ENCODE measurements at regions not wholly inside any gene's neighbourhood (a gene's known extent, or its start where the extent isn't known, plus 50 kb on each side); places are given as distances from the start of the nearest gene placed in this dataset.

GRCh38 chr3:72242326-72242725 is 457.4 kb upstream of the PROK2 start:
- no peaks in the 10 kb centered on the region for H3K9me3 Mint-ChIP-seq
- no peak overlapping the region for H3K4me3 Mint-ChIP-seq
- no peak for ATAC-seq
- no peaks in the 10 kb centered on the region for H3K36me3 Mint-ChIP-seq
- DNase-seq (ENCODE audit: low spot score in 2 of 2): no peak
- no peak overlapping the region for H3K27ac Mint-ChIP-seq
- H3K4me1 Mint-ChIP-seq: peaks cover 2% of the 10 kb centered on the region

DNA sequence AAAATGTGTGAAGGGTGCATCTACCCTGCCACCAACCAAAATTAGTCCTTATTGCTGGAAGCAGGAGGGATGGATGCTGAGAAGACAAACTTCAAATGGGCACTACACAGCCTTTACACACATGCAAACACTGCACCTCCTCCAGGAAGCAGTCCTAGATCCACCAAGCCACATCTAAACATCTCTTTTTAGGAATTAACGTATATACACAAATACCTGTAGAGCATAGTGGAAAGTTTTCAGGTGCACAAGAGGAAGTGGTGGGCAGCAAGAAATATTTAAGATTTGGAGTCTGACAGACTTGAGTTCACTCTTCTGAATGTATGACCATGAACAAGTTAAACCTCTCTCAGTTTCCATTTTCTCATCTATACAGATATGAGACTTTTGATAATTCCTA is 456.6 kb upstream of the PROK2 start:
- Mint-ChIP-seq H3K4me3 (no peak overlapping the region), H3K9me3 (no peaks in the 10 kb centered on the region), H3K36me3 (no peaks in the 10 kb centered on the region), H3K27ac (no peak overlapping the region), H3K4me1 (no peaks in the 10 kb centered on the region)
- no peak for ATAC-seq
- no peak for DNase-seq (ENCODE audit: low spot score in 2 of 2)

GRCh38 chr3:72240531-72240930 is 455.6 kb upstream of the PROK2 start:
- Mint-ChIP-seq H3K4me3 (no peak overlapping the region), H3K36me3 (no peaks in the 10 kb centered on the region), H3K4me1 (no peaks in the 10 kb centered on the region), H3K27ac (no peak overlapping the region), H3K9me3 (no peaks in the 10 kb centered on the region)
- DNase-seq (ENCODE audit: low spot score in 2 of 2) (no peak), ATAC-seq (no peak)

- no peak for DNase-seq (ENCODE audit: low spot score in 2 of 2)
- Mint-ChIP-seq H3K27ac (no peak overlapping the region), H3K4me3 (no peak overlapping the region), H3K4me1 (no peaks in the 10 kb centered on the region), H3K36me3 (no peaks in the 10 kb centered on the region), H3K9me3 (no peaks in the 10 kb centered on the region)
- no peak for ATAC-seq
Observed at GRCh38 chr3:72238801-72239200, 453.9 kb upstream of the PROK2 start.

GRCh38 chr3:72238010-72238691 is 453.2 kb upstream of the PROK2 start:
- Mint-ChIP-seq H3K36me3 (no peaks in the 10 kb centered on the region), H3K4me1 (no peaks in the 10 kb centered on the region), H3K4me3 (no peak overlapping the region), H3K27ac (no peak overlapping the region), H3K9me3 (no peaks in the 10 kb centered on the region)
- no peak for ATAC-seq
- DNase-seq (ENCODE audit: low spot score in 2 of 2): no peak

- Mint-ChIP-seq H3K4me3 (no peak overlapping the region), H3K36me3 (no peaks in the 10 kb centered on the region), H3K27ac (no peak overlapping the region), H3K4me1 (no peaks in the 10 kb centered on the region), H3K9me3 (no peaks in the 10 kb centered on the region)
- DNase-seq (ENCODE audit: low spot score in 2 of 2): no peak
- no peak for ATAC-seq
Observed at GRCh38 chr3:72237679-72238009, 452.7 kb upstream of the PROK2 start.

DNA sequence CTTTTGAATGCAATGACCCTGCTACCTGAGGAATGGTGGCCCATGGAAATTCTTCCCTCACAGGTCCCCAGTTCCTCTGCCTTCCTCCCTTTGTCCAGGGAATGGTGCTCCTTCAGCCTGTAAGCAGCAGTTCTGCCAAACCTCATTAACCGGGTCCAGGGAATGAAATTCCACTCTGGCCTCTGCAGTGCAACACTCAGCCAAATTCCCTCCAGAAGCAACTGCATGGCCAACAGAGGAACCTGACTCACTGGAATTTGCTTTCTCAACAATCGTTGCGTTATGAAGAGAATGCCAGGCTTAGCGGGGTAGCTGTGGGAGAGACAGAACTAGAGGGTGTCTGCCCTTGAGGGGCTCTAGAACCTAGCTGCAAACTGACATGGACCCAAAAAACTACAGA is 449.4 kb upstream of the PROK2 start:
- Mint-ChIP-seq H3K4me1 (no peaks in the 10 kb centered on the region), H3K36me3 (no peaks in the 10 kb centered on the region), H3K9me3 (no peaks in the 10 kb centered on the region), H3K4me3 (no peak overlapping the region), H3K27ac (no peak overlapping the region)
- ATAC-seq (no peak), DNase-seq (ENCODE audit: low spot score in 2 of 2) (no peak)

GRCh38 chr3:72233571-72233970 is 448.6 kb upstream of the PROK2 start:
- H3K4me1 Mint-ChIP-seq: no peaks in the 10 kb centered on the region
- no peaks in the 10 kb centered on the region for H3K9me3 Mint-ChIP-seq
- no peak overlapping the region for H3K4me3 Mint-ChIP-seq
- ATAC-seq (no peak), DNase-seq (ENCODE audit: low spot score in 2 of 2) (no peak)
- H3K27ac Mint-ChIP-seq: no peak overlapping the region
- H3K36me3 Mint-ChIP-seq: no peaks in the 10 kb centered on the region

DNA sequence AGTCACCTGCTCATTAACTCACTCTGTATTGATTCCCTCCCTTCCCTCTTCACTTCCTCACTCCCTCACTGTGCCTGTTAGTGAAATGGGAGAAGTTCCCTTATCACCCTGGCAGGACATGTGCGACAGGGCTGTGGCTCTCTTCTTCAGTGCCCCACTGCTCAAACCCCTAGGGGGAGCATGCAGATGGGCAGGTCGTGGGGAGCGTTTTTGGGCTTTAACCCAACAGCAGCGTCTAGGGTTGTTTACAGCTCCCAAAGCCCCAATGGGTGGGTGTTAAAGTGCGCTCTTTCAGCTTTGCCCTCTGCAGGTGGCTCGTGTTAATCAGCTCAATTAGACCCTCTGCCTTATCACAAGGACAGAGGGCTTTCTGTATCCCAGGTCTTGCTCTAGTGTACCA is 447.8 kb upstream of the PROK2 start:
- no peak for DNase-seq (ENCODE audit: low spot score in 2 of 2)
- no peak overlapping the region for H3K27ac Mint-ChIP-seq
- no peaks in the 10 kb centered on the region for H3K4me1 Mint-ChIP-seq
- no peaks in the 10 kb centered on the region for H3K36me3 Mint-ChIP-seq
- no peaks in the 10 kb centered on the region for H3K9me3 Mint-ChIP-seq
- ATAC-seq: no peak
- no peak overlapping the region for H3K4me3 Mint-ChIP-seq

- H3K4me3 Mint-ChIP-seq: no peak overlapping the region
- no peak overlapping the region for H3K27ac Mint-ChIP-seq
- no peaks in the 10 kb centered on the region for H3K36me3 Mint-ChIP-seq
- H3K4me1 Mint-ChIP-seq: no peaks in the 10 kb centered on the region
- DNase-seq (ENCODE audit: low spot score in 2 of 2): no peak
- no peak for ATAC-seq
- H3K9me3 Mint-ChIP-seq: peaks cover 2% of the 10 kb centered on the region
Observed at GRCh38 chr3:72232331-72232730, 447.4 kb upstream of the PROK2 start.

DNA sequence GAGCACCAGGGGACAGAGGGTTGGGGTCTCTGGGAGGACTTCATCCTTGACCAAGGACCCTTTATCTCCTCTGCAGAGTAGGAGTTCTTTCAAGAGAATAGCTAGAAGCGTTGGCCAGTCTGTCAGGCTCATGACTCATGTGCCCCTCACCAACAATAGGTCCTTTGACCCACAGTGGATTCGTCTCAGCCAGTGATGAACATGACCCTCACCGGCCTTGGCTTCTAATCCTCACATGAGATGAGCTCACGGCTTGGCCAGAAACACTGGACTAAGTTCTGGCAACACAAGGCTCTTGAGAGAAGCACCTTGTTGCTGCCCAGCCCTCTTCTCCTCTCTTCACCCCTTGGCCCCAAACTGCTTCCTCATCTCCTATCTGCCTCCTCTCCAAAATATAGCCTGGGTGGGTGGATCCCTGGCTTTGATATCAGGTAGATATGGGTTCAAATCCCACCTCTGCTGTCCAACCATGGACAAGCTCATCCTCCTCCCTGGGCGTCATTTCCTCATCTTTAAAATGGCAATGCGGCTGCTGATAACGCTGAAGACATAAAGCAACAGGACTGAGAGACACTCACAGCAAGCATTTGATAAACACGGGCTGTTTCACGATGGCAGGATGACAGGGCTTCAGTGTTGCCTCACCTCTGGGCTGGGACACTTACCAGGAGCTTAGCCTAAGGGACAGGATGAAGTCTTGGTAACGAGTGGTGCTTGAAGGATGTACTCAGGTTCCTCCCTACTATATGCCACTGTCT is 446.7 kb upstream of the PROK2 start:
- H3K27ac Mint-ChIP-seq: no peak overlapping the region

GRCh38 chr3:72230774-72231379 is 445.9 kb upstream of the PROK2 start:
- peaks cover 5% of the 10 kb centered on the region for H3K9me3 Mint-ChIP-seq
- no peaks in the 10 kb centered on the region for H3K36me3 Mint-ChIP-seq
- no peaks in the 10 kb centered on the region for H3K4me1 Mint-ChIP-seq
- H3K27ac Mint-ChIP-seq: no peak overlapping the region
- no peak overlapping the region for H3K4me3 Mint-ChIP-seq
- ATAC-seq: no peak
- no peak for DNase-seq (ENCODE audit: low spot score in 2 of 2)

More for the DNA sequence above, 446.7 kb upstream of the PROK2 start:
- DNase-seq (ENCODE audit: low spot score in 2 of 2): no peak
- peaks cover 2% of the 10 kb centered on the region for H3K9me3 Mint-ChIP-seq
- no peak for ATAC-seq
- no peaks in the 10 kb centered on the region for H3K4me1 Mint-ChIP-seq
- no peak overlapping the region for H3K4me3 Mint-ChIP-seq
- H3K36me3 Mint-ChIP-seq: no peaks in the 10 kb centered on the region

GRCh38 chr3:72229952-72230351 is 445.0 kb upstream of the PROK2 start:
- ATAC-seq (no peak), DNase-seq (ENCODE audit: low spot score in 2 of 2) (no peak)
- H3K27ac Mint-ChIP-seq: no peak overlapping the region
- no peak overlapping the region for H3K4me3 Mint-ChIP-seq
- H3K4me1 Mint-ChIP-seq: no peaks in the 10 kb centered on the region
- H3K36me3 Mint-ChIP-seq: no peaks in the 10 kb centered on the region
- H3K9me3 Mint-ChIP-seq: peaks cover 13% of the 10 kb centered on the region

DNA sequence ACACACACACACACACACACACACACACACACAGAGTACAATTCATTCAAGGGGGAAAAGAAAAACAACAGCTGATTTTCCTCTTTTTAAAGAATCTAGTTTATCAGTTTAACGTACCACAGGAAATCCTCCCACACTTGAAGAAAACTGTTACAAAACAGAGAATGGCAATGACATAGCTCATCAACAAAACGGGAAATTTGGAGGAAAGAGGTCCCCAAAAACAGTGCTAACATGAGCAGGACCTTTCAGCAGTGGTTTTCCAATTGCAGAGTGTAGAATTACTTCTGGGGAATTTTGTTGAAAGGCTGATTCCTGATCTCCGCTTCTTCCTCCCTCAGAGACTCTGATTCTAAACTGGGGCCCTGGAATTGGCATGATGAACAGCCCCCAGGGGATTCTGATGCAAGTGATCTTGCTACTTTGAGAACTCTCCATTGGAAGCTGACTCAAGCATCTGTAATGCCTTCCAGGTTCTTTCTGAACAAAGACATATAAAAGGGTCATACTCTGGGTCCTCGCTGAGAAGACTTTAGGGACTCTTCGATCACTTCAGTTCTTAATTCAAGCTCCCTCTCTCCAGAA is 442.6 kb upstream of the PROK2 start:
- ATAC-seq (no peak), DNase-seq (ENCODE audit: low spot score in 2 of 2) (no peak)
- peaks cover 20% of the 10 kb centered on the region for H3K9me3 Mint-ChIP-seq
- no peaks in the 10 kb centered on the region for H3K4me1 Mint-ChIP-seq
- H3K4me3 Mint-ChIP-seq: no peak overlapping the region
- no peak overlapping the region for H3K27ac Mint-ChIP-seq
- no peaks in the 10 kb centered on the region for H3K36me3 Mint-ChIP-seq

- no peak overlapping the region for H3K27ac Mint-ChIP-seq
- H3K9me3 Mint-ChIP-seq: peaks cover 20% of the 10 kb centered on the region
Observed at GRCh38 chr3:72224804-72225509, 440.0 kb upstream of the PROK2 start.

More at GRCh38 chr3:72224804-72225509, 440.0 kb upstream of the PROK2 start:
- no peak for ATAC-seq
- H3K4me3 Mint-ChIP-seq: no peak overlapping the region
- no peak for DNase-seq (ENCODE audit: low spot score in 2 of 2)
- no peaks in the 10 kb centered on the region for H3K4me1 Mint-ChIP-seq
- no peaks in the 10 kb centered on the region for H3K36me3 Mint-ChIP-seq
